Neural cell (in vitro differentiated cells): ENCODE measurements at regions not wholly inside any gene's neighbourhood (a gene's known extent, or its start where the extent isn't known, plus 50 kb on each side); places are given as distances from the start of the nearest gene placed in this dataset.

Experiments
- CTCF ChIP-seq: fragments of 450-650 bp; IDR thresholded peaks from 2 replicates; pipeline ENCODE4 v1.5.1; 2014; ENCODE audit warnings: antibody characterized with exemption, mild to moderate bottlenecking, moderate library complexity; ENCODE audit not compliant: poor library complexity, severe bottlenecking
- EP300 ChIP-seq: fragments of 450-650 bp; conservative IDR thresholded peaks from 2 replicates; pipeline ENCODE4 v1.6.1; 2014; ENCODE audit warnings: antibody characterized with exemption, mild to moderate bottlenecking, moderate library complexity; ENCODE audit not compliant: poor library complexity, severe bottlenecking
- EZH2 ChIP-seq: fragments of 200-600, 300-800 bp; shearing (Covaris generic), sonication (generic); IDR thresholded peaks from 2 replicates; pipeline ENCODE4 v1.6.1; 2014; ENCODE audit warnings: antibody characterized with exemption, low read length, borderline replicate concordance, mild to moderate bottlenecking; ENCODE audit not compliant: insufficient read depth, poor library complexity, severe bottlenecking
- POLR2AphosphoS5 ChIP-seq: IDR thresholded peaks from 2 replicates; pipeline ENCODE4 v1.6.1; 2012
- REST ChIP-seq: IDR thresholded peaks from 2 replicates; pipeline ENCODE4 v1.6.1; 2012; ENCODE audit warnings: borderline replicate concordance
- TAF1 ChIP-seq: IDR thresholded peaks from 2 replicates; pipeline ENCODE4 v1.6.1; 2012; ENCODE audit warnings: low read depth

GRCh38 chr5:81846301-81846700, 95.4 kb upstream of the SSBP2 start:
- TF ChIP-seq CTCF (no peak), EZH2 (no peak), TAF1 (no peak), REST (no peak), POLR2AphosphoS5 (no peak), EP300 (no peak)
